ENCODE measurements at regions not wholly inside any gene's neighbourhood (a gene's known extent, or its start where the extent isn't known, plus 50 kb on each side); places are given as distances from the start of the nearest gene placed in this dataset.
"Not testable (repeated sequence)": the region's sequence is repeated elsewhere in the genome, so short reads cannot be mapped to it uniquely, and the experiment has no call there.

- no peak overlapping the region for H3K4me3 ChIP-seq (ENCODE audit: low read depth, low read length)
Observed at GRCh38 chr18:10077986-10078385, 164.2 kb downstream of the VAPA start.

GRCh38 chr18:10080372-10080771 is 166.6 kb downstream of the VAPA start:
- no peak overlapping the region for H3K4me3 ChIP-seq (ENCODE audit: low read depth, low read length)

- H3K4me3 ChIP-seq (ENCODE audit: low read depth, low read length): no peak overlapping the region
Observed at GRCh38 chr18:10081492-10081891, 167.7 kb downstream of the VAPA start.

GRCh38 chr18:10085416-10085815 is 171.6 kb downstream of the VAPA start:
- no peak overlapping the region for H3K4me3 ChIP-seq (ENCODE audit: low read depth, low read length)

GRCh38 chr18:10085876-10086275 is 172.1 kb downstream of the VAPA start:
- no peak overlapping the region for H3K4me3 ChIP-seq (ENCODE audit: low read depth, low read length)

- no peak overlapping the region for H3K4me3 ChIP-seq (ENCODE audit: low read depth, low read length)
Observed at GRCh38 chr18:10086458-10087210, 172.8 kb downstream of the VAPA start.

- no peak overlapping the region for H3K4me3 ChIP-seq (ENCODE audit: low read depth, low read length)
Observed at GRCh38 chr18:10088734-10089133, 174.9 kb downstream of the VAPA start.

- H3K4me3 ChIP-seq (ENCODE audit: low read depth, low read length): no peak overlapping the region
Observed at GRCh38 chr18:10089881-10090280, 176.1 kb downstream of the VAPA start.

GRCh38 chr18:10090668-10091067 is 176.9 kb downstream of the VAPA start:
- no peak overlapping the region for H3K4me3 ChIP-seq (ENCODE audit: low read depth, low read length)

GRCh38 chr18:10093445-10093844 is 179.6 kb downstream of the VAPA start:
- H3K4me3 ChIP-seq (ENCODE audit: low read depth, low read length): no peak overlapping the region

GRCh38 chr18:10094154-10094553 is 180.3 kb downstream of the VAPA start:
- no peak overlapping the region for H3K4me3 ChIP-seq (ENCODE audit: low read depth, low read length)

GRCh38 chr18:10094655-10095054 is 180.8 kb downstream of the VAPA start:
- H3K4me3 ChIP-seq (ENCODE audit: low read depth, low read length): no peak overlapping the region

- H3K4me3 ChIP-seq (ENCODE audit: low read depth, low read length): no peak overlapping the region
Observed at GRCh38 chr18:10095356-10095755, 181.5 kb downstream of the VAPA start.

GRCh38 chr18:10099539-10100140 is 185.8 kb downstream of the VAPA start:
- no peak overlapping the region for H3K4me3 ChIP-seq (ENCODE audit: low read depth, low read length)

- H3K4me3 ChIP-seq (ENCODE audit: low read depth, low read length): no peak overlapping the region
Observed at GRCh38 chr18:10100196-10100595, 186.4 kb downstream of the VAPA start.

GRCh38 chr18:10100941-10101701 is 187.3 kb downstream of the VAPA start:
- no peak overlapping the region for H3K4me3 ChIP-seq (ENCODE audit: low read depth, low read length)

- no peak overlapping the region for H3K4me3 ChIP-seq (ENCODE audit: low read depth, low read length)
Observed at GRCh38 chr18:10101729-10102128, 187.9 kb downstream of the VAPA start.

- H3K4me3 ChIP-seq (ENCODE audit: low read depth, low read length): not testable (repeated sequence)
Observed at GRCh38 chr18:10105118-10105517, 191.3 kb downstream of the VAPA start.

- H3K4me3 ChIP-seq (ENCODE audit: low read depth, low read length): no peak overlapping the region
Observed at GRCh38 chr18:10111191-10111590, 197.4 kb downstream of the VAPA start.

- no peak overlapping the region for H3K4me3 ChIP-seq (ENCODE audit: low read depth, low read length)
Observed at GRCh38 chr18:10111944-10112343, 198.1 kb downstream of the VAPA start.

GRCh38 chr18:10113121-10114022 is 199.6 kb downstream of the VAPA start:
- no peak overlapping the region for H3K4me3 ChIP-seq (ENCODE audit: low read depth, low read length)

Measured in iPS-11a (cell line).